Smooth muscle cell (in vitro differentiated cells): ENCODE measurements at regions not wholly inside any gene's neighbourhood (a gene's known extent, or its start where the extent isn't known, plus 50 kb on each side); places are given as distances from the start of the nearest gene placed in this dataset.

Experiments used
- DNase-seq: peaks from one replicate; lab custom pipeline; 2025; ENCODE audit not compliant: unreplicated experiment; lab: John Stamatoyannopoulos, UW
- H2AFZ ChIP-seq: fragments of 200-600 bp; sonication (generic); 2 replicates; pipeline ENCODE4 v1.6.0; 2016; ENCODE audit warnings: antibody characterized with exemption, low read depth, mild to moderate bottlenecking
- H3F3A ChIP-seq: fragments of 200-600 bp; sonication (generic); 2 replicates; pipeline ENCODE4 v1.6.0; 2017; ENCODE audit warnings: antibody characterized with exemption, low read depth
- H3K27ac ChIP-seq: fragments of 200-600 bp; sonication (generic); 2 replicates; pipeline ENCODE4 v1.5.1; 2016; ENCODE audit warnings: low read depth, mild to moderate bottlenecking
- H3K27me3 ChIP-seq: fragments of 200-600 bp; sonication (generic); 2 replicates; pipeline ENCODE4 v1.6.1; 2016; ENCODE audit warnings: low read depth, mild to moderate bottlenecking
- H3K36me3 ChIP-seq: fragments of 200-600 bp; sonication (generic); 2 replicates; pipeline ENCODE4 v1.5.1; 2016; ENCODE audit warnings: low read depth
- H3K4me1 ChIP-seq: fragments of 200-600 bp; sonication (generic); 2 replicates; pipeline ENCODE4 v1.5.1; 2016; ENCODE audit warnings: low read depth
- H3K4me2 ChIP-seq: fragments of 200-600 bp; sonication (generic); 2 replicates; pipeline ENCODE4 v1.6.0; 2016; ENCODE audit warnings: mild to moderate bottlenecking
- H3K4me3 ChIP-seq: fragments of 200-600 bp; sonication (generic); 2 replicates; pipeline ENCODE4 v1.5.1; 2016; ENCODE audit warnings: mild to moderate bottlenecking
- H3K79me2 ChIP-seq: fragments of 200-600 bp; sonication (generic); 2 replicates; pipeline ENCODE4 v1.6.0; 2016; ENCODE audit warnings: low read depth, mild to moderate bottlenecking
- H3K9ac ChIP-seq: fragments of 200-600 bp; sonication (generic); 2 replicates; pipeline ENCODE4 v1.6.0; 2016; ENCODE audit warnings: low read depth
- H3K9me3 ChIP-seq: fragments of 200-600 bp; sonication (generic); replicated peaks from 2 replicates; pipeline ENCODE4 v1.5.1; 2016; ENCODE audit warnings: low read depth
- H4K20me1 ChIP-seq: fragments of 200-600 bp; sonication (generic); 2 replicates; pipeline ENCODE4 v1.6.0; 2016; ENCODE audit warnings: low read depth
- WGBS: methylation state at CpG from one replicate; pipeline ENCODE4 v1.1.7; 2016; ENCODE audit warnings: low lambda C conversion rate; 5-methylcytosine and 5-hydroxymethylcytosine counted together
- TF ChIP-seq, protein P1 (sequence below): fragments of 200-600 bp; sonication (generic); IDR thresholded peaks from 2 replicates; pipeline ENCODE4 v1.5.1; 2017; ENCODE audit warnings: borderline replicate concordance, mild to moderate bottlenecking, antibody characterized with exemption; ENCODE audit not compliant: insufficient read depth, poor library complexity, severe bottlenecking

DNA sequence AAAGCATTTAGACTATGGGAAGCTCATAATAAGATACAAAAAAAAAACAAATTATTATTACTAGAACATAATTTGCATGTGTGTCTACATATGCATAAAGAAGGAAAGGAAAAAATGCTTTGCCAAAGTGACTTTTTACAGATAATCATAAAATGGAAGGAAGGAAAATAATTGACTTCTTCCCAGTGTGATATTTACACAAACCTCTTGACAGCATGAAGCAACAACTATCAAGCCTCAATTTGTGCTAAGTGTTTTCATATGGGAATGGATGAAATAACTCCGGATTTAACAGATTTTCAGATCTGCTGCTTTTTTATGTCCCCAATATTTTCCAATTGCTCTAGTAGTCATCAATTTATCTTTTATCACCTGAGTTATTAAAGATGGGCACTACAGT is 275.9 kb upstream of the REG3G start:
- Histone ChIP-seq H3K4me1 (no peaks in the 10 kb centered on the region), H2AFZ (peak overlapping the region; percentile 45), H3K4me2 (no peak overlapping the region), H3K9me3 (no peaks in the 10 kb centered on the region), H3K9ac (no peak overlapping the region), H3F3A (no peaks in the 10 kb centered on the region), H3K27ac (no peak overlapping the region), H3K36me3 (no peaks in the 10 kb centered on the region), H4K20me1 (no peaks in the 10 kb centered on the region), H3K79me2 (no peaks in the 10 kb centered on the region), H3K4me3 (no peak overlapping the region), H3K27me3 (no peaks in the 10 kb centered on the region)
- DNase-seq, result no peak
- 0% methylated on average over 1 of the region's 1 CpG for WGBS
- TF ChIP-seq, protein P1, sequence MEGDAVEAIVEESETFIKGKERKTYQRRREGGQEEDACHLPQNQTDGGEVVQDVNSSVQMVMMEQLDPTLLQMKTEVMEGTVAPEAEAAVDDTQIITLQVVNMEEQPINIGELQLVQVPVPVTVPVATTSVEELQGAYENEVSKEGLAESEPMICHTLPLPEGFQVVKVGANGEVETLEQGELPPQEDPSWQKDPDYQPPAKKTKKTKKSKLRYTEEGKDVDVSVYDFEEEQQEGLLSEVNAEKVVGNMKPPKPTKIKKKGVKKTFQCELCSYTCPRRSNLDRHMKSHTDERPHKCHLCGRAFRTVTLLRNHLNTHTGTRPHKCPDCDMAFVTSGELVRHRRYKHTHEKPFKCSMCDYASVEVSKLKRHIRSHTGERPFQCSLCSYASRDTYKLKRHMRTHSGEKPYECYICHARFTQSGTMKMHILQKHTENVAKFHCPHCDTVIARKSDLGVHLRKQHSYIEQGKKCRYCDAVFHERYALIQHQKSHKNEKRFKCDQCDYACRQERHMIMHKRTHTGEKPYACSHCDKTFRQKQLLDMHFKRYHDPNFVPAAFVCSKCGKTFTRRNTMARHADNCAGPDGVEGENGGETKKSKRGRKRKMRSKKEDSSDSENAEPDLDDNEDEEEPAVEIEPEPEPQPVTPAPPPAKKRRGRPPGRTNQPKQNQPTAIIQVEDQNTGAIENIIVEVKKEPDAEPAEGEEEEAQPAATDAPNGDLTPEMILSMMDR, result no peak

DNA sequence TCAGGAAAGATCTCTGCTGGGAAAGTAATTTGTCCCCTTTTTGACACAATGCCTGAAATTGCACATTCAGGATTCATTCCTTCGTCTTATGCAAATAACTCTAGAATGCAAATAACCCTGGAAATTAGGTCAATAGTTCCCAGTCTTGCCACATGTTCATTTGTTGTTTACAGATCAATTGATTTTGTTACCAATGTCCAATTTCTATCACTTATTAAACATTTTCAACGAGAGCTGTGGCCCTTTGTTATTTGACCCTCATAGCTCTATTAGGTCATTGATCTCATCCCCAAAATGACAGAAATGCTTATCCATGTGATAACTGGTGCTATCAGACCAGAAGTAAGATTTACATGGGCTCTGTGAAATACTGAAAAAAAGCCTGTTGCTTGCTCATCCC is 275.3 kb upstream of the REG3G start:
- Histone ChIP-seq H3K4me1 (no peaks in the 10 kb centered on the region), H3K27me3 (no peaks in the 10 kb centered on the region), H4K20me1 (no peaks in the 10 kb centered on the region), H3K27ac (no peak overlapping the region), H2AFZ (no peak overlapping the region), H3K4me2 (no peak overlapping the region), H3K9ac (no peak overlapping the region), H3K4me3 (no peak overlapping the region), H3K79me2 (no peaks in the 10 kb centered on the region), H3F3A (no peaks in the 10 kb centered on the region), H3K9me3 (no peaks in the 10 kb centered on the region), H3K36me3 (no peaks in the 10 kb centered on the region)
- 89% methylated on average over 2 of the region's 2 CpGs for WGBS
- TF ChIP-seq, protein P1, result no peak
- no peak for DNase-seq

DNA sequence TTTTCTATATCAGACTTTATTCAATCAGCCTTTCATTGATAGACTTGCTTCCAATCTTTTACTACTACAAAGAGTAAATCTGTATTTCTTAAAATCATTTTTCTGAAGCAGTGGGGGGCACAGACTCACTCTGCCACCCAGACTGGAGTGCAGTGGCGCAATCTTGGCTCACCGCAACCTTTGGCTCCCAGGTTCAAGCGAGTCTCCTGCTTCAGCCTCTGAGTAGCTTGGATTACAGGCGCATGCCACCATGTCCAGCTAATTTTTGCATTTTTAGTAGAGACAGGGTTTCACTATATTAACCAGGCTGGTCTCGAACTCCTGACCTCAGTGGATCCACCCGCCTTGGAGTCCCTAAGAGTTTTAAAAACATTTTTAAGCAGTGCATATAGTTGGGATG is 270.6 kb upstream of the REG3G start:
- 97% methylated on average over 6 of the region's 6 CpGs for WGBS
- TF ChIP-seq, protein P1, result no peak
- no peak overlapping the region for H3K4me2 ChIP-seq

DNA sequence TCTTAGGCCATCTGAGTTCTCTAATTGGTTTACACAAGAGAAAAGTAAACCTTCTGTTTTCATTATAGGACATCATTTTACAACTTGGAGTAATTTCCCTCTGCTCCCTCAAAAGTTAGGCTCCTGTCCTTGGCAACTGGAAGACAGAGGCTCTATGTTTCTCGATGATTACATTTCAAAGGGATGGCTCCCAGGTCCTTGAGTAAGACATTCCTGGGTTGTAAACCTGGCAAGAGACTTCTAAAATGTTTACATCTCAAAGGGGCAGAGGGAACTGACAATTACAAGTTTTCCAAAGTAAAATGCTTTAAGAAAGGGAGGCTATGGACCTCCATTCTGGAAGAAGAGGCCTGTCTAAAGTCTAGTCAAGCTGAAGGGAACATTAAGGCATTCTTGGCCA is 268.3 kb upstream of the REG3G start:
- Histone ChIP-seq H2AFZ (no peak overlapping the region), H3K79me2 (no peaks in the 10 kb centered on the region), H3K9ac (no peak overlapping the region), H3K4me2 (no peak overlapping the region), H3K36me3 (no peaks in the 10 kb centered on the region), H3K27me3 (no peaks in the 10 kb centered on the region), H3K4me1 (no peaks in the 10 kb centered on the region), H3K9me3 (no peaks in the 10 kb centered on the region), H3K27ac (no peak overlapping the region), H3F3A (no peaks in the 10 kb centered on the region), H3K4me3 (no peak overlapping the region), H4K20me1 (no peaks in the 10 kb centered on the region)
- TF ChIP-seq, protein P1, result no peak
- 48% methylated on average over 1 of the region's 1 CpG for WGBS
- DNase-seq, result no peak

More for the DNA sequence above, 270.6 kb upstream of the REG3G start:
- no peak overlapping the region for H3K27ac ChIP-seq
- H3F3A ChIP-seq, result no peaks in the 10 kb centered on the region
- no peaks in the 10 kb centered on the region for H3K27me3 ChIP-seq
- no peaks in the 10 kb centered on the region for H3K9me3 ChIP-seq
- no peaks in the 10 kb centered on the region for H3K4me1 ChIP-seq
- no peak overlapping the region for H3K4me3 ChIP-seq
- H4K20me1 ChIP-seq, result no peaks in the 10 kb centered on the region
- H3K9ac ChIP-seq, result no peak overlapping the region
- no peaks in the 10 kb centered on the region for H3K36me3 ChIP-seq
- no peak overlapping the region for H2AFZ ChIP-seq
- DNase-seq, result no peak
- H3K79me2 ChIP-seq, result no peaks in the 10 kb centered on the region
